ENCODE measurements at regions not wholly inside any gene's neighbourhood (a gene's known extent, or its start where the extent isn't known, plus 50 kb on each side); places are given as distances from the start of the nearest gene placed in this dataset.

GRCh38 chr20:19807946-19808330 is 49.9 kb downstream of the RIN2 start:
- DNase-seq: no peak

GRCh38 chr20:19808498-19808897 is 50.4 kb downstream of the RIN2 start:
- no peak for DNase-seq

GRCh38 chr20:19809505-19809904 is 51.4 kb downstream of the RIN2 start:
- DNase-seq: no peak

GRCh38 chr20:19811231-19811630 is 53.2 kb downstream of the RIN2 start:
- DNase-seq: no peak

GRCh38 chr20:19812056-19812455 is 54.0 kb downstream of the RIN2 start:
- no peak for DNase-seq

- DNase-seq: no peak
Measured at GRCh38 chr20:19812696-19813095, 54.6 kb downstream of the RIN2 start.

- DNase-seq: no peak
Measured at GRCh38 chr20:19813846-19814640, 56.0 kb downstream of the RIN2 start.

- no peak for DNase-seq
Measured at GRCh38 chr20:19815553-19815991, 57.5 kb downstream of the RIN2 start.

GRCh38 chr20:19816386-19816785 is 58.3 kb downstream of the RIN2 start:
- no peak for DNase-seq

- no peak for DNase-seq
Measured at GRCh38 chr20:19817017-19817416, 59.0 kb downstream of the RIN2 start.

GRCh38 chr20:19819149-19819548 is 61.1 kb downstream of the RIN2 start:
- DNase-seq: no peak

GRCh38 chr20:19820555-19821211 is 62.6 kb downstream of the RIN2 start:
- DNase-seq: no peak

GRCh38 chr20:19821606-19822005 is 63.5 kb downstream of the RIN2 start:
- no peak for DNase-seq

GRCh38 chr20:19823216-19823615 is 65.2 kb downstream of the RIN2 start:
- no peak for DNase-seq

- DNase-seq: no peak
Measured at GRCh38 chr20:19823971-19824370, 65.9 kb downstream of the RIN2 start.

- DNase-seq: no peak
Measured at GRCh38 chr20:19824861-19825260, 66.8 kb downstream of the RIN2 start.

GRCh38 chr20:19826179-19826914 is 68.3 kb downstream of the RIN2 start:
- no peak for DNase-seq

- no peak for DNase-seq
Measured at GRCh38 chr20:19827818-19828217, 69.8 kb downstream of the RIN2 start.

GRCh38 chr20:19828232-19828631 is 70.2 kb downstream of the RIN2 start:
- peak; percentile 35 for DNase-seq

- no peak for DNase-seq
Measured at GRCh38 chr20:19830211-19830785, 72.2 kb downstream of the RIN2 start.

GRCh38 chr20:19832875-19833274 is 74.8 kb downstream of the RIN2 start:
- no peak for DNase-seq

GRCh38 chr20:19833395-19833794 is 75.3 kb downstream of the RIN2 start:
- DNase-seq: no peak

- DNase-seq: no peak
Measured at GRCh38 chr20:19834287-19834686, 76.2 kb downstream of the RIN2 start.

GRCh38 chr20:19834783-19835182 is 76.7 kb downstream of the RIN2 start:
- no peak for DNase-seq

Data from NCI-H774 (cell line).